ENCODE measurements at regions not wholly inside any gene's neighbourhood (a gene's known extent, or its start where the extent isn't known, plus 50 kb on each side); places are given as distances from the start of the nearest gene placed in this dataset.

DNA sequence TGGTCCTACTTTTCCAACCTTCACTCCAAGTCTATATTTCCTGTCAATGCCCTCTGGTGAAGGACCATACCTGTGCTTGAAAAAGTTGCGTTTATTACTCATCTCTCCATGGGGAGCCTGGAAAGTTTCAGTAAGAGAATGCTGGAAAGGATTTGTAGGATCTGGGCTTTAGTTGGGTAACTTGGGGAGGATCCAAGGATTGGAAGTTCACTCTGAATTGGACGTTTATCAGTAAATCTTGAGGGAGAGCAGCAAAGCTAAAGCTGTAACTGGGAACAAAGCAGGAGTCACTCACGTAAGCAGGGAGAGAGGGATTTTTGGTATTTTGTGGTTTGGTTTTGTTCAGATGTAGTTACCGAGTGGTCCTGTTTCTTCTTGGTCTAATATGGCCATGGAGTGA is 51.4 kb upstream of the NPVF start:
- TF ChIP-seq POLR2A (IDR thresholded peaks at IDR 0.05; ENCODE audit: low read length), result no peak
- DNase-seq, result no peak

DNA sequence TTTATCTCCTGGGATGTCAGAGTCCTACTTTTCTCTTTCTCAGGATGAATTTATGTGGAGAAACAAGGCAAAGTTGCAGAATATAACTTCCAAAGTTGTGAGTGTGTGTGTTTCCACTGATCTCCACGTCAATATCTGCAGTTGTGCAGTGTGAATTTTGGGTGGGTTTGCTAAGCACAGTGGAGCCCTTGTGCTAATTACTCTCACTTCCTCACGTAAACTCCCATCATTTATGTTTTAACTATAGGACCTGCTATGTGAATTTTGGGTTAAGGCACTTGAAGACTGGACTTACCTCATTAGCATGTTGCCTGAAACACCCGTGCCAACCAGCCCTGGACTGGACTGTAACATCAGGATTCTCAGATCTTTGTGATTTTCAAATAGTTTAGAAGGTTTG is 51.9 kb upstream of the NPVF start:
- DNase-seq, result no peak
- TF ChIP-seq POLR2A (IDR thresholded peaks at IDR 0.05; ENCODE audit: low read length) (no peak), GATA1 (IDR thresholded peaks at IDR 0.05; ENCODE audit: low read depth, low read length) (no peak)

- DNase-seq, result no peak
- TF ChIP-seq GATA1 (IDR thresholded peaks at IDR 0.05; ENCODE audit: low read depth, low read length), result no peak
- no peak for TF ChIP-seq POLR2A (IDR thresholded peaks at IDR 0.05; ENCODE audit: low read length)
These were observed 53.9 kb upstream of the NPVF start for GRCh38 chr7:25282194-25282593.

- TF ChIP-seq POLR2A (IDR thresholded peaks at IDR 0.05; ENCODE audit: low read length), result no peak
- TF ChIP-seq GATA1 (IDR thresholded peaks at IDR 0.05; ENCODE audit: low read depth, low read length), result no peak
- DNase-seq, result no peak
These were observed 58.5 kb upstream of the NPVF start for GRCh38 chr7:25286756-25287155.

DNA sequence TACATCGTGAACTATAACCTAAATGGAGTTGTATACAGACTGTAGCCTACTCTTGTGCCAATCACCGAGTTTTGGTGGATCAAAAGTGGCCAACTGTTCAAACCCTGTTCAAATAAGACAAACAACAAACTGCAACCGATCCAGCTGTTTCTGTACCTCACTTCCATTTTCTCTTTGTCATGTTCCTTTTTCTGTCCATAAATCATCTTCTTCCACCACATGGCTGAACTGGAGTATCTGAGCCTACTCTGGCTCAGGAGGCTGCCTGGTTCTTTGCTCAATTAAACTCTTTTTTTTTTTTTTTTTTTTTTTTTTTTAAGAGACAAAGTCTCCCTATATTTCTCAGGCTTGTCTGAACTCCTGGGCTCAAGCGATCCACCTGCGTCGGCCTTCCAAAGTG is 59.0 kb upstream of the NPVF start:
- TF ChIP-seq POLR2A (IDR thresholded peaks at IDR 0.05; ENCODE audit: low read length) (no peak), GATA1 (IDR thresholded peaks at IDR 0.05; ENCODE audit: low read depth, low read length) (no peak)
- DNase-seq, result no peak

DNA sequence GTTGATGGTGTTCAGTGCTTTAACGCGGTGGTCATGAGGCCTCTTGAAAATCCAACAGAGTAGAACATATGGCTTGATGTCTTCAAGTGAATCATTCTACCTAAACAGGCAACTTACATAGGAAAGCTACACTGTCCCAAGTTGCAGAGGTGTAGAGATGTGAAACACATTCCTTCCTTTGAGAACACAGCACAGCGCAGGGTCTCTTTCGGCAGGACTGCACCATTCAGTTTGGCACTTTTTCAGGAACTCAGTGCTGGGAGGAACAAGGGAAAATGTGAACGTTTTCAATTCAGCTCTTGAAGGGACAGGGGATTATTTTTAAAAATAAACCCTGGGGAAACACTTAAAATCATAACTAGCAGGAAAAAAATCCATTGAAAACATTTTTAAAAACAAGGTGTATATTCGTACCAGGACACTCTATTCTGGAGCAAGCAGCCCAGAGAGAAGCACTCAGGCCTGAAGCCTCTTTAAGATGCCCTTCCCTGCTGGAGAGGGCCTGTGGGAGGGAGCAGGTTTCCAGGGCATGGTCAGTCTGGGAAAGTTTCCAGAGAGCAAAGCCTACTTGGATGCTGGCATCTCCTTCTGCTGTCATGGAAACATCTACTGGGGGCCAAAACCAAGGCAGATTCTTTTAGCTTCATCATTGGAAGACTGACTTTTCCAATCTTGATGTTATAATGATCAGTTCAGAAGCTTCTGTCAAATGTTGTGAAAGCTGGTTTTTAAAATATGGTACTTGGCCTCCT is 60.4 kb upstream of the NPVF start:
- DNase-seq, result no peak
- TF ChIP-seq POLR2A (IDR thresholded peaks at IDR 0.05; ENCODE audit: low read length) (no peak), GATA1 (IDR thresholded peaks at IDR 0.05; ENCODE audit: low read depth, low read length) (no peak)

GRCh38 chr7:25289518-25289917 is 61.2 kb upstream of the NPVF start:
- DNase-seq, result no peak
- TF ChIP-seq POLR2A (IDR thresholded peaks at IDR 0.05; ENCODE audit: low read length) (no peak), GATA1 (IDR thresholded peaks at IDR 0.05; ENCODE audit: low read depth, low read length) (no peak)

DNA sequence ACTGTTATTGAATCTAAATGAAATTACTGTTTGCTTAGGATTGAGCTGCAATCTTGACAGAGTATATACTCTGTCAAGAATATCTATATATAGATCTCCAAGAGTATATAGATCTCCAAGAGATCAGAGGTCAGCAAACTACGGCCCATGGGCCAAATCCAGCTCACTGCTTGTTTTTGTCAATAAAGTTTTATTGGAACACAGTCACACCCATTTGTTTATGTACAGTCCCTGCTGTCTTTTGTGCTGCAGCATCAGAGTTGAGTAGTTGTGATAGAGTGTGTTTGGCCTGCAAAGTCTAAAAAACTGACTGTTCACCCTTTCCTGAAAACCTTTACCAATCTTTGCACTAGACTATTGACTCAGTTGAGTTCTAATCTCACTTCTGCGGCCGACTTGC is 66.3 kb upstream of the NPVF start:
- no peak for DNase-seq
- TF ChIP-seq GATA1 (IDR thresholded peaks at IDR 0.05; ENCODE audit: low read depth, low read length) (no peak), POLR2A (IDR thresholded peaks at IDR 0.05; ENCODE audit: low read length) (no peak)

DNA sequence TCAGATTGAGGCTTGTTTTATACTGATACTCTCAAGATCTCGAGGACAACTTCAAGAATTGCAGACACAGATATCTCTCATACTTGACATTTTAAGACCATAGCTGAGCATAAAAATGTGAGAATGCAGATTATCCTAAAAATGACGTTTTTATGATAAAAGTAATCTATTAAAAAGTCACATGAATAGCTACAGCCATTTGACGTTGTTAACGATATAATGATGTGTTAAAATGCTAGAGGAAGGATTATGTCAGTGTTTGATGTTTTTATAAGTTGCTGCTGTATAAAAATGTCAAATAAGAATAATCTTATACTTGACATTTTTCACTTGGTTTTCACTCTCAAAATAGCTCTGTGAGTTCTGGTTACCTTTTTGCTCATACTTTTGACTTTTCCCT is 67.1 kb upstream of the NPVF start:
- no peak for DNase-seq
- TF ChIP-seq POLR2A (IDR thresholded peaks at IDR 0.05; ENCODE audit: low read length) (no peak), GATA1 (IDR thresholded peaks at IDR 0.05; ENCODE audit: low read depth, low read length) (no peak)

DNA sequence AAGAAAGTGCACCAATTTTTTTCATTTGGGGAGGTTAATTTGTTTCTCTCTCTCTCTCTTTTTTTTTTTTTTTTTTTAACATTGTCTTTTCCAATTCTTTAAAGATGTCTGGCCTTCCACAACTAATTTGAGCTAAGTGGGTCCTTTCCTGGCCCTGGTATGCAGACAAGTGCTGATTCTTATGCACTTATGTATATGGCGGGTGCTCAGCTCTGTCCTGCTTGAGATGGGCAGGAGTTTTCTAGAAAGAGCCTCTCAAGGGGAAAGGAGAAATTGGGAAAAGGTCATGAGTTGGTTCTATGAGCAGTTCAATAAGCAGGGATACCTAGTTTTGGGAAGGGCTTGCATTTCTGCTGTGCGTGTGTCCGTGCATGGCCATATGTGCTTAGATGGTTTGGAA is 67.8 kb upstream of the NPVF start:
- TF ChIP-seq GATA1 (IDR thresholded peaks at IDR 0.05; ENCODE audit: low read depth, low read length), result no peak
- no peak for DNase-seq

GRCh38 chr7:25297278-25297677 is 69.0 kb upstream of the NPVF start:
- no peak for DNase-seq
- TF ChIP-seq POLR2A (IDR thresholded peaks at IDR 0.05; ENCODE audit: low read length), result no peak
- no peak for TF ChIP-seq GATA1 (IDR thresholded peaks at IDR 0.05; ENCODE audit: low read depth, low read length)

GRCh38 chr7:25303281-25304181 is 75.2 kb upstream of the NPVF start:
- no peak for TF ChIP-seq POLR2A (IDR thresholded peaks at IDR 0.05; ENCODE audit: low read length)
- TF ChIP-seq GATA1 (IDR thresholded peaks at IDR 0.05; ENCODE audit: low read depth, low read length), result no peak
- DNase-seq, result no peak

DNA sequence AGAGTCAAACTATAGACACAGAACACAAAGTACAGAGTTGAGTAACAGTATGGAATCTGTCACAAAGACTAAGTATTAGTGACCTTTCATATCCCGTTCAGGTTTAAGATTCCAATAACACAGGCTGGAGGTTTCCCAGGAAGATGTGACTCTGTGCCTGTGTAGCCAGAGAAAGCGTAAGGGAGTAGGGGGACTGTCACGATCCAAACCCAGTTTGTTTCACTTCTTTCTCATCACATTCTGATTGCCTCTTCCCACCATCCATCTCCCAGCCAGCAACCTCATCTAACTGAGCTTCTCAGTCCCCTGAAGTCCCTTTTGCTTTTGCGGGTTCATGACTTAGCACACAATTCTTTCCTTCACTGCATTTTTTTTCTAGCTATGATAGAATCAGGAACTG is 76.4 kb upstream of the NPVF start:
- no peak for DNase-seq
- TF ChIP-seq POLR2A (IDR thresholded peaks at IDR 0.05; ENCODE audit: low read length) (no peak), GATA1 (IDR thresholded peaks at IDR 0.05; ENCODE audit: low read depth, low read length) (no peak)

DNA sequence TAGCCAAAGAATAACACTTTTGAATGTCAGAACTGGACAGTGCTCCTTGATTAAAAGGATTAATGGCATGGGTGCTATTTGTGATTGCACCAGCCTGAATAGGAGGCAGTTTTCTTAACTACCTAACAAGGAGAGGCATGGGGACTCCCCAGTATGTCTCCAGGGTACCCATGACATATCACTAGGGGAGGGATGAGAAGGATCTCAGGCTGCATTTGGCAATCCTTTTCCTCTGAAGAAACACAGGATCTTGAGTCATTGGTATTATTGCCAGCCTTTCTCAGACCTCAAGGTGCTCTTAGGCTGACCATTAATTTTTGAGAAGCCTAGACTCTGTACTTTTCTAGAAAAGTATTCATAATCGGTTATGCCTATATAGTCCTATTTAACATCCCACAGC is 77.5 kb upstream of the NPVF start:
- TF ChIP-seq POLR2A (IDR thresholded peaks at IDR 0.05; ENCODE audit: low read length), result no peak
- no peak for TF ChIP-seq GATA1 (IDR thresholded peaks at IDR 0.05; ENCODE audit: low read depth, low read length)
- DNase-seq, result no peak

DNA sequence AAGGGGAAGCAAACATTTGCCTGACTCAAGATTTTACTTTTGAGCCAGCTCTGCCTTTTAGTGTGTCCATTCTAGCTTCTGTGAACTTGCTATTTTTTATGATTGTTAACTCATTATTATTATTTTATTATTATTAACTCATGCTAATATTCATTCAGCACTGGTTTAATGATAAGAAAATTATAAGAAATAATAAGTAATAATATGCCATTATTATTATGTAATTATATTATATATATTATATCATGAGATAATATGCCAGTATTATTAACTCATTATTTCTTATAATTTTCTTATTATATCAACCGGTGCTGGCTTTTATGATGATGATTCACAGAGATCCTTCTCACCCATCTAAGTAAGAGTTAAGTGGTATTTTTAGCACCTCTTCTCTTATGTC is 79.3 kb upstream of the NPVF start:
- TF ChIP-seq POLR2A (IDR thresholded peaks at IDR 0.05; ENCODE audit: low read length) (no peak), GATA1 (IDR thresholded peaks at IDR 0.05; ENCODE audit: low read depth, low read length) (no peak)
- no peak for DNase-seq

Measured in erythroblast (primary cell).